Esophagus mucosa (tissue), 1 donor: ENCODE measurements at regions not wholly inside any gene's neighbourhood (a gene's known extent, or its start where the extent isn't known, plus 50 kb on each side); places are given as distances from the start of the nearest gene placed in this dataset.

ENCODE experiments used
- ATAC-seq: fragments of 200-7000 bp; cut with Tn5 transposase; one replicate; pipeline ENCODE4 v1.9.1; 2020
- donor health status: DM: yes; HTN: yes; CAD: no.

DNA sequence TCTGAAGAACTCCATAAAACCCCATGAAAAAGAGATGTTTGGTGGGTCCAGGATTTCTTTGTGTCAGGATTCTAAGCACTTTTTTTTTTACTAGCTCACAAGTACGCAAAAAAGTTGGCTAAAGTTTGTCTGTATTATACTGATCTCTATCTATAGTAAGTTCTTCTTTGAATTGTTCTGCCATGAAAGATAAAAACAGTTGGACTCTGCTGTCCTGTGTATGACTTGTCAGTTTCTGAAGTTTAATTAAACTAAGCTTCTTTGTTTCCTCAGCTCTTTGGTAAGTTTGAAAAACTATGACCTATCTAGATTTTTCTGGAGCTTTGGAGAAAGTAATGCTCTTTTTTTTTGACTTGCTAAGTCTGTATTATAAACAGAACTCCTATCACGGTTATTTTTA is 812.2 kb upstream of the LUZP2 start:
- no peak for ATAC-seq

GRCh38 chr11:23687991-23688390 is 808.9 kb upstream of the LUZP2 start:
- ATAC-seq = no peak

- ATAC-seq = no peak
These were observed 808.4 kb upstream of the LUZP2 start for GRCh38 chr11:23688411-23688810.

GRCh38 chr11:23688835-23689234 is 808.0 kb upstream of the LUZP2 start:
- no peak for ATAC-seq

- no peak for ATAC-seq
These were observed 800.0 kb upstream of the LUZP2 start for GRCh38 chr11:23696688-23697415.

GRCh38 chr11:23704183-23704582 is 792.7 kb upstream of the LUZP2 start:
- ATAC-seq = no peak

GRCh38 chr11:23711981-23712380 is 784.9 kb upstream of the LUZP2 start:
- no peak for ATAC-seq

DNA sequence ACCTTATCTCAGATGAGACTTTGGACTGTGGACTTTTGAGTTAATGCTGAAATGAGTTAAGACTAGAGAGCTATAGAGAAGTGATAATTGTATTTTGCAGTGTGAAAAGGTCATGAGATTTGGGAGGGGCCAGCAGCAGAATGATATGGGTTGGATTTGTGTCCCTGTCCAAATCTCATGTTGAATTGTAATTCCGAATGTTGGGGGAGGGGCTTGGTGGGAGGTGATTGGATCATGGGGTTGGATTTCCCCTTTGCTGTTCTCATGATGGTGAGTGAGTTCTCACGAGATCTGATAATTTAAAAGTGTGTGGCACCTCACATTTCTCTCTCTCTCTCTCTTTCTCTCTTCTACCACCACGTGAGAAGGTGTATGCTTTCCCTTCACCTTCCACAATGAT is 777.8 kb upstream of the LUZP2 start:
- no peak for ATAC-seq

DNA sequence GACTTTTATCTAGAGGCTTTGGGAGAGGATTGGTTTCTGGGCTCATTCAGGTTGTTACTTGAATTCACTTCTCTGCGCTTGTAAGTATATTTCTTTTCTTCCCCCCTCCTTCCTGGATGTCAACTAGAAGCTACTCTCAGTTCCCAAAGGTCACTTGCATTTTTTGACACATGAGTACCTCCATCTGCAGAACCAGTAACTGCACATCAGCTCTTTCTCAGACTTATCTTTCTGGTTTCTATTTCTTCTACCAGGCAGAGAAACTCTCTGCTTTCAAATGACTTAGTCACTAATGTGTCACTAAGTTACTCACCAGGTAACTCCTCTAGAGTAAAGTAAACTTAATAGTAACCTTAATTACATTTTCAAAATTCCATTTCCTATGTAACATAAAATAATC is 773.0 kb upstream of the LUZP2 start:
- ATAC-seq = no peak

DNA sequence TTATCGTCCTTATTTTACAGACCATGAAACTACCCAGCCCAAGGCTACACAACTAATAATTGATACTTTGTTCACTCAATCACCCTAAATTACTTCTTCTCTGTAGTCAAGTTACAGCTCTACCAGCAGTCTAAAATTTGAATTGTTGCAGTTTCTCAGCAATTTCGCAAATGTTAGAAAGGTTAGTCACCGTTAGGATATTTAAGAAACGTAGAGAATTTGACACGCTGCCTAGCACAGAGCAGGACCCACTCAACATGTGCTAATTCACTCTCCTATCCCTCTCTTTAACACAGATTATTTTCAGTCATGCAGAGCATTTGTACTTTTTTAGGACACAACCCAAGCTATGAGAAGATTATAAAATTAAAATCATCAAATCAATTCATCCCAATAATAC is 771.1 kb upstream of the LUZP2 start:
- no peak for ATAC-seq

- ATAC-seq = no peak
These were observed 769.5 kb upstream of the LUZP2 start for GRCh38 chr11:23727387-23727786.

DNA sequence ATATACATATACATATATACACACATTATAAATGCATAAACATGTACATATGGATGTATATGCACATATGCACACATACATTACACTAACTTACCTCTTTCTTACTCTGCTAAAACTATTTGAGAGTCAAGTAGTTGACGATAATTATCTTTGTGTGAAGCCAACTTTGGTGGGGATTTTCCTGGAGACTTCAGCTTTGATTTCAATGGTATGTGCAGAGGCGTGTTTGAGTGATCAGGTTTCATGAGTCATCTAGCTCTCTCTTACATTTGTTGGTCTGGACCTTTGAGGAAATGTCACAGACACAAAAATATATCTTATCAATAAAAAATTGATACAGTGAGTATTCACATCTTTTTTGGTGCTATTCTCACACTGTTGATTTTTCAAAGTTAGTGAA is 769.1 kb upstream of the LUZP2 start:
- ATAC-seq = no peak

GRCh38 chr11:23729088-23729487 is 767.8 kb upstream of the LUZP2 start:
- no peak for ATAC-seq

GRCh38 chr11:23730307-23730998 is 766.4 kb upstream of the LUZP2 start:
- no peak for ATAC-seq

GRCh38 chr11:23732026-23732425 is 764.8 kb upstream of the LUZP2 start:
- ATAC-seq = no peak

GRCh38 chr11:23746896-23747295 is 750.0 kb upstream of the LUZP2 start:
- ATAC-seq = no peak

- no peak for ATAC-seq
These were observed 747.0 kb upstream of the LUZP2 start for GRCh38 chr11:23749762-23750430.

DNA sequence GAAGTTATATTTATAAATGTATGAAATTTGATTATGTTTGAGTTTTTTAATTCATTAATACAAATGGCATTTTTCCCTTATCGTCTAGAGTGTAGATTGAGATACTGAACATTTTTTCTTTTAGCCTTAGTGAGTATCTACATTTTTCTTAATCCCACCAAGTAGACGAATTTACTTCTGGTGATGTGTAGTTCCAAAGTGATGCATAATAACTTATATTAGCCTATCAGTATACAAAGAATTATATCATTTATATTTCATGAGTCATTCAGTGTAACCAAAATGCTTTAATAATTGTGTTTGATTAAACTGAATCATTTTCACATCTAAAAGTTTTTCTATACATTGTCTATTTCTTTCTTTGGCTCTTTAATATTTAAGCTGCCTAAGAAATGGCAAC is 745.6 kb upstream of the LUZP2 start:
- ATAC-seq = no peak

DNA sequence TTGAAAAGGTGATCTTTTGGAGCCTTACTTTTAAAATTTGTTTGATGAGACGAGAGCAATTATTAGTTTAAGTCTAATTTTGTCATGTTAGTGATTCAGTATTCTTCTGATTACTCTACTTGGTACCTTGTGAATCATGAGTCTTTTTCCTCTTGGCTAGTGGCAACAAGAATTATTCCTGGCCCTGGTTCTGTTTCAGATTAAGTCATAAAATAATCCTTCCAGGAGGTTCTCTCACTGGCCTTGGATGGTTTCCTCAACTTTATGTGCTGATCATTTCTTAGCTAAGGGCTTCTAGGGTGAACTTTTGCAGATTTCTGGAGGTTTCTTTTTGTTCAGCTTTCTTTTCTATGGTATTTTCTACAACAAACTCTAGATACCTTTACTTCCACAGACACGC is 741.8 kb upstream of the LUZP2 start:
- no peak for ATAC-seq

- ATAC-seq = no peak
These were observed 741.1 kb upstream of the LUZP2 start for GRCh38 chr11:23755769-23756168.

DNA sequence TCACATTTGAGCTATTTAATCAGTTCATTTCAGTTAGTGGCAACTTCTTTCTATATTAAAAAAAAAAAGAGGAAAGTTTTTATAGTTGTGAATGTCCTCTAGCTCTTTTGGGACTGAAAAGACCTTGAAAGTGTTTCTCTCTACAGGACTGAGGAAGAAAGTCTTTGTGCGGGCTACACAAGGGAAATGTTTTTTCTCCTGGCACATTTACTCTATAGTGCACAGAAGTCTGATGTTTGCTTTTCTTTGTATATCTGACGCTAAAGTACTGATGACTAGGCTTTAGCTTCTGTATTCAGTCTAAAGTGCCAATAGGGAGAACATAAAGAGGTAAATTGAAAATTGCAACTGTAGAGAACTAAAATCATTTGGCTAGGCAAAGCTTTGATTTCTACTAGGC is 737.4 kb upstream of the LUZP2 start:
- ATAC-seq = no peak

DNA sequence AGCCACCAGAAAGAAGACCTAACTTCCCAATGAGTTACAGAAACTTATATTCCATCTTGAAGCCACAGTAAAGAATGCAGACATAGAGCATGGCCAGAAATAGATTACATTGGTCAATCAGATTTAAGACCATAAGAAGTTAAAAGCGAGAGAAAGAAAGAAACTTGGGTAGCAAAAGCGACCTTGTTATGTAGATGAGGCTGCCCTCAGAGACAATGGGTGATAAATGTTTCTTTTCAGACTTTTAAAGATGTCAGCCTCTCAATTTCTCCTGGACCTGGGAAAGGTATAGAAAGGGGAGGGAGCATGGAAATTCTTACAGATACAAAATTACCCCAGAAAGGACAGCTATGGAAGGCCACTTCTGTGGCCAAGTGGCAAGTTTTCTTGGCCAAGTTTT is 732.6 kb upstream of the LUZP2 start:
- ATAC-seq = no peak

GRCh38 chr11:23765682-23766252 is 731.1 kb upstream of the LUZP2 start:
- ATAC-seq = no peak

DNA sequence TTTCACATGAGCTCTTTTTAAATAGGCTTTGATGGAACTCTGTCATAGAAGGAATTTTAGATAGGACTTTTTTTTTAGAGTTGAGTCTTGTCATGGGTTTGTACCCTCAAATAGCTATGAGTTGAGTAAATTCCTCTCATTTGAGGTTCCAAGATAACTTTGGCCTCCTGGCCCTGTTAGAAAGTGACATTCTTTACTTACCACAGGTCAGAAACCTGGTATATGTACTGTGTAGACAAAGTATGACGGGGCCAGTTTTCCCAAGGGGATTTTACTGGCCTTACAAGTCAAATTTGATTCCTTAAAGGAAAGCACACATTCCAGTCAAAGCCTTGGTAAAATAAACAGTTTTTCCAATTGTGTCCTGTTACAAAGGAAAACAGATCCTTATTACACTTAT is 729.3 kb upstream of the LUZP2 start:
- ATAC-seq = no peak
